GM12891 (cell line): ENCODE measurements at regions not wholly inside any gene's neighbourhood (a gene's known extent, or its start where the extent isn't known, plus 50 kb on each side); places are given as distances from the start of the nearest gene placed in this dataset.

ENCODE experiments used
- PAX5 ChIP-seq: IDR thresholded peaks from 2 replicates; pipeline ENCODE4 v1.6.1; 2011; ENCODE audit warnings: low read length, moderate library complexity, mild to moderate bottlenecking; ENCODE audit not compliant: insufficient read depth, severe bottlenecking
- POLR2A ChIP-seq: IDR thresholded peaks from 2 replicates; pipeline ENCODE4 v1.6.1; 2011; ENCODE audit warnings: low read depth, low read length, control low read depth
- POLR2AphosphoS5 ChIP-seq: IDR thresholded peaks from 2 replicates; pipeline ENCODE4 v1.6.1; 2011; ENCODE audit warnings: low read depth, low read length, control low read depth
- POU2F2 ChIP-seq: IDR thresholded peaks from 2 replicates; pipeline ENCODE4 v1.6.1; 2011; ENCODE audit warnings: low read depth, mild to moderate bottlenecking, control low read depth, low read length, moderate library complexity
- SPI1 ChIP-seq: IDR thresholded peaks from 2 replicates; pipeline ENCODE4 v1.6.1; 2011; ENCODE audit warnings: low read depth, low read length, control low read depth
- TAF1 ChIP-seq: IDR thresholded peaks from 2 replicates; pipeline ENCODE4 v1.6.1; 2011; ENCODE audit warnings: low read depth, low read length, control low read depth

GRCh38 chr12:76272287-76272686, 75.9 kb downstream of the BBS10 start:
- TF ChIP-seq POLR2A (no peak), POLR2AphosphoS5 (no peak), POU2F2 (no peak), TAF1 (no peak), PAX5 (no peak), SPI1 (no peak)
